ENCODE measurements at regions not wholly inside any gene's neighbourhood (a gene's known extent, or its start where the extent isn't known, plus 50 kb on each side); places are given as distances from the start of the nearest gene placed in this dataset.

GRCh38 chr11:92670308-92670890 is 299.1 kb upstream of the MTNR1B start:
- no peak for TF ChIP-seq CTCF (IDR thresholded peaks at IDR 0.05; ENCODE audit: insufficient read depth, low read length, poor library complexity, severe bottlenecking)
- H3K4me3 ChIP-seq (replicated peaks; ENCODE audit: low read depth, low read length) = no peak overlapping the region
- H3K36me3 ChIP-seq (ENCODE audit: control insufficient read depth, insufficient read depth, low read length) = no peaks in the 10 kb centered on the region
- no peak for DNase-seq (ENCODE audit: extremely low read depth, insufficient read length)
- H3K27me3 ChIP-seq (replicated peaks; ENCODE audit: control insufficient read depth, insufficient read depth, low read length) = no peaks in the 10 kb centered on the region

GRCh38 chr11:92671081-92671480 is 298.4 kb upstream of the MTNR1B start:
- Histone ChIP-seq H3K36me3 (ENCODE audit: control insufficient read depth, insufficient read depth, low read length) (no peaks in the 10 kb centered on the region), H3K27me3 (replicated peaks; ENCODE audit: control insufficient read depth, insufficient read depth, low read length) (no peaks in the 10 kb centered on the region), H3K4me3 (replicated peaks; ENCODE audit: low read depth, low read length) (no peak overlapping the region)
- TF ChIP-seq CTCF (IDR thresholded peaks at IDR 0.05; ENCODE audit: insufficient read depth, low read length, poor library complexity, severe bottlenecking) = no peak
- no peak for DNase-seq (ENCODE audit: extremely low read depth, insufficient read length)

GRCh38 chr11:92675303-92675702 is 294.1 kb upstream of the MTNR1B start:
- Histone ChIP-seq H3K27me3 (replicated peaks; ENCODE audit: control insufficient read depth, insufficient read depth, low read length) (no peaks in the 10 kb centered on the region), H3K36me3 (ENCODE audit: control insufficient read depth, insufficient read depth, low read length) (no peaks in the 10 kb centered on the region), H3K4me3 (replicated peaks; ENCODE audit: low read depth, low read length) (no peak overlapping the region)
- no peak for TF ChIP-seq CTCF (IDR thresholded peaks at IDR 0.05; ENCODE audit: insufficient read depth, low read length, poor library complexity, severe bottlenecking)
- no peak for DNase-seq (ENCODE audit: extremely low read depth, insufficient read length)

GRCh38 chr11:92675810-92676209 is 293.6 kb upstream of the MTNR1B start:
- no peaks in the 10 kb centered on the region for H3K36me3 ChIP-seq (ENCODE audit: control insufficient read depth, insufficient read depth, low read length)
- DNase-seq (ENCODE audit: extremely low read depth, insufficient read length) = no peak
- no peaks in the 10 kb centered on the region for H3K27me3 ChIP-seq (replicated peaks; ENCODE audit: control insufficient read depth, insufficient read depth, low read length)
- no peak overlapping the region for H3K4me3 ChIP-seq (replicated peaks; ENCODE audit: low read depth, low read length)
- TF ChIP-seq CTCF (IDR thresholded peaks at IDR 0.05; ENCODE audit: insufficient read depth, low read length, poor library complexity, severe bottlenecking) = no peak

GRCh38 chr11:92678008-92678611 is 291.3 kb upstream of the MTNR1B start:
- Histone ChIP-seq H3K4me3 (replicated peaks; ENCODE audit: low read depth, low read length) (no peak overlapping the region), H3K27me3 (replicated peaks; ENCODE audit: control insufficient read depth, insufficient read depth, low read length) (no peaks in the 10 kb centered on the region), H3K36me3 (ENCODE audit: control insufficient read depth, insufficient read depth, low read length) (no peaks in the 10 kb centered on the region)
- DNase-seq (ENCODE audit: extremely low read depth, insufficient read length) = no peak
- no peak for TF ChIP-seq CTCF (IDR thresholded peaks at IDR 0.05; ENCODE audit: insufficient read depth, low read length, poor library complexity, severe bottlenecking)
